Lower leg skin (tissue), 4 donors: ENCODE measurements at regions not wholly inside any gene's neighbourhood (a gene's known extent, or its start where the extent isn't known, plus 50 kb on each side); places are given as distances from the start of the nearest gene placed in this dataset.
"Not testable (repeated sequence)": the region's sequence is repeated elsewhere in the genome, so short reads cannot be mapped to it uniquely, and the experiment has no call there.

Source experiments
- DNase-seq, 2 donors: peaks; one replicate each; pipeline ENCODE4 v3.0.0-alpha.2; 2019; ENCODE audit warnings: low spot score in 2 of 2
- H3K4me3 ChIP-seq: fragments of 200-600 bp; sonication (generic); 2 replicates; pipeline ENCODE4 v1.5.1; 2017; ENCODE audit warnings: mild to moderate bottlenecking, low read depth; ENCODE audit not compliant: poor library complexity, severe bottlenecking
- CTCF ChIP-seq, 3 donors: fragments of 450-650 bp; IDR thresholded peaks; one replicate each; pipeline ENCODE4 v1.5.1; 2016; ENCODE audit warnings: antibody characterized with exemption in 3 of 3, mild to moderate bottlenecking in 3 of 3, moderate library complexity in 2 of 3
- POLR2A ChIP-seq, 2 donors: fragments of 450-650 bp; IDR thresholded peaks; one replicate each; pipeline ENCODE4 v1.6.1; 2016 to 2017; ENCODE audit warnings: antibody characterized with exemption in 2 of 2, mild to moderate bottlenecking in 1 of 2, moderate library complexity in 1 of 2
- WGBS, 2 donors: methylation state at CpG; one replicate each; pipeline ENCODE4 v1.1.5; 2018; 5-methylcytosine and 5-hydroxymethylcytosine counted together
- intact Hi-C: fragments of 100-400 bp; cut with DNase I; formaldehyde crosslinking; loops from one replicate; pipeline ENCODE4 v1.15.0; 2023; ENCODE audit warnings: low total_unique reads
- microRNA-seq, 2 donors: library from miRNA; unstranded; fragments of <30 nt; microRNA quantifications; one replicate each; pipeline ENCODE4, GENCODE V29; 2016; ENCODE audit warnings: borderline replicate concordance in 2 of 2, borderline number of aligned reads in 1 of 2

GRCh38 chr7:32648408-32649156 lies 153.3 kb downstream of the AVL9 start:
- intact Hi-C loops = no loop called here
- DNase-seq = no peak
- no peak overlapping the region for H3K4me3 ChIP-seq
- WGBS, 2 donors = 78 to 93% methylated on average over 6 of the region's 6 CpGs
- no peak for TF ChIP-seq CTCF (IDR thresholded peaks at IDR 0.05)
- no peak for TF ChIP-seq POLR2A (IDR thresholded peaks at IDR 0.05)

GRCh38 chr7:32645255-32645654 lies 150.0 kb downstream of the AVL9 start:
- 88 to 90% methylated on average over 2 of the region's 2 CpGs for WGBS, 2 donors
- intact Hi-C loops, DNase-seq: not testable (repeated sequence)

GRCh38 chr7:32643194-32643593 lies 147.9 kb downstream of the AVL9 start:
- no peak for DNase-seq
- intact Hi-C loops = no loop called here
- TF ChIP-seq POLR2A (IDR thresholded peaks at IDR 0.05) (no peak), CTCF (IDR thresholded peaks at IDR 0.05) (no peak)
- WGBS, 2 donors = 92 to 94% methylated on average over 5 of the region's 5 CpGs
- no peak overlapping the region for H3K4me3 ChIP-seq

More at GRCh38 chr7:32645255-32645654, 150.0 kb downstream of the AVL9 start:
- H3K4me3 ChIP-seq = not testable (repeated sequence)

- 93 to 94% methylated on average over 3 of the region's 3 CpGs for WGBS, 2 donors
- intact Hi-C loops = no loop called here
- TF ChIP-seq CTCF (IDR thresholded peaks at IDR 0.05) (no peak), POLR2A (IDR thresholded peaks at IDR 0.05) (no peak)
- H3K4me3 ChIP-seq = no peak overlapping the region
- DNase-seq = no peak
Measured at GRCh38 chr7:32639122-32639521, 143.8 kb downstream of the AVL9 start.

GRCh38 chr7:32638479-32639121 lies 143.3 kb downstream of the AVL9 start:
- DNase-seq, H3K4me3 ChIP-seq, intact Hi-C loops: not testable (repeated sequence)
- WGBS, 2 donors = 64 to 68% methylated on average over 1 of the region's 1 CpG

Small RNAs in the stretch of these regions (microRNA-seq; reads per million reads assigned to microRNA genes)
- gene MIR550A2 (0 reads per million in 2 donors), gene MIR550B2 (0 reads per million in 2 donors)
